ENCODE measurements at regions not wholly inside any gene's neighbourhood (a gene's known extent, or its start where the extent isn't known, plus 50 kb on each side); places are given as distances from the start of the nearest gene placed in this dataset.

GRCh38 chr3:116848248-116848829 lies 138.8 kb downstream of the TUSC7 start:
- no peak for DNase-seq

GRCh38 chr3:116849261-116849688 lies 139.7 kb downstream of the TUSC7 start:
- DNase-seq: no peak

GRCh38 chr3:116852803-116853202 lies 143.2 kb downstream of the TUSC7 start:
- DNase-seq: no peak

GRCh38 chr3:116863270-116863770 lies 153.7 kb downstream of the TUSC7 start:
- no peak for DNase-seq

GRCh38 chr3:116863822-116864589 lies 154.4 kb downstream of the TUSC7 start:
- peak; percentile 81 for DNase-seq

GRCh38 chr3:116864590-116864927 lies 155.0 kb downstream of the TUSC7 start:
- DNase-seq: no peak

GRCh38 chr3:116870379-116870778 lies 160.8 kb downstream of the TUSC7 start:
- DNase-seq: no peak

- no peak for DNase-seq
Measured at GRCh38 chr3:116871905-116872304, 162.3 kb downstream of the TUSC7 start.

GRCh38 chr3:116872688-116873087 lies 163.1 kb downstream of the TUSC7 start:
- DNase-seq: no peak

- no peak for DNase-seq
Measured at GRCh38 chr3:116873142-116873541, 163.6 kb downstream of the TUSC7 start.

GRCh38 chr3:116877968-116878367 lies 168.4 kb downstream of the TUSC7 start:
- DNase-seq: no peak

GRCh38 chr3:116886202-116886893 lies 176.8 kb downstream of the TUSC7 start:
- DNase-seq: no peak

GRCh38 chr3:116896116-116896515 lies 186.5 kb downstream of the TUSC7 start:
- no peak for DNase-seq

GRCh38 chr3:116897382-116897781 lies 187.8 kb downstream of the TUSC7 start:
- DNase-seq: no peak

GRCh38 chr3:116899253-116899652 lies 189.7 kb downstream of the TUSC7 start:
- no peak for DNase-seq

- no peak for DNase-seq
Measured at GRCh38 chr3:116905334-116905733, 195.8 kb downstream of the TUSC7 start.

- no peak for DNase-seq
Measured at GRCh38 chr3:116905794-116906193, 196.2 kb downstream of the TUSC7 start.

GRCh38 chr3:116912116-116912515 lies 202.5 kb downstream of the TUSC7 start:
- no peak for DNase-seq

GRCh38 chr3:116914004-116914403 lies 204.4 kb downstream of the TUSC7 start:
- no peak for DNase-seq

GRCh38 chr3:116916836-116917235 lies 207.3 kb downstream of the TUSC7 start:
- no peak for DNase-seq

GRCh38 chr3:116920826-116921610 lies 211.4 kb downstream of the TUSC7 start:
- no peak for DNase-seq

- no peak for DNase-seq
Measured at GRCh38 chr3:116927918-116928317, 218.3 kb downstream of the TUSC7 start.

Measured in tongue (tissue), 1 donor.